ENCODE measurements at regions not wholly inside any gene's neighbourhood (a gene's known extent, or its start where the extent isn't known, plus 50 kb on each side); places are given as distances from the start of the nearest gene placed in this dataset.
A peak's percentile ranks its signal among the peaks of the same experiment; 100 is the strongest.

- no peak for DNase-seq
- Mint-ChIP-seq H3K27me3 (no peaks in the 10 kb centered on the region), H3K27ac (no peak overlapping the region), H3K4me3 (no peak overlapping the region), H3K9me3 (no peaks in the 10 kb centered on the region), H3K4me1 (no peaks in the 10 kb centered on the region)
- ATAC-seq, result no peak
Observed at GRCh38 chr13:59182241-59182640, 981.5 kb downstream of the DIAPH3 start.

DNA sequence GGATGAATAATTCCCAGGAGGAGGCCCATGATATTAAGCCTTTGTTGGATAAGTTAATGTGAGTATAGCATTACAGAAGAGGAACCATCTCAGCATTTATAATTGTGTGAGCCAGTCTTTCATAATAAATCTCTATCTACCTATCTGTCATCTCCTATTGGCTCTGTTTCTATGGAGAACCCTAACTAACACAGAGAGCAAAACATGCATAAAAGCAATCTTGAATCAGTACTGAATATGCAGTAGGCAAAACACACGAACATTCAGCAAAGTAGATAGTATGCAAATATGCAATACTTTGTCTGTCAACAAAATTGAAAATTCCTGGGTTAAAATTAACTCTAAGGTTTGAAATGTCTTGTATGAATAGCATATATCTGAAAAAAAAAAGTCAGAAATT, 966.3 kb downstream of the DIAPH3 start:
- no peak for DNase-seq
- Mint-ChIP-seq H3K9me3 (no peaks in the 10 kb centered on the region), H3K27ac (no peak overlapping the region)

DNA sequence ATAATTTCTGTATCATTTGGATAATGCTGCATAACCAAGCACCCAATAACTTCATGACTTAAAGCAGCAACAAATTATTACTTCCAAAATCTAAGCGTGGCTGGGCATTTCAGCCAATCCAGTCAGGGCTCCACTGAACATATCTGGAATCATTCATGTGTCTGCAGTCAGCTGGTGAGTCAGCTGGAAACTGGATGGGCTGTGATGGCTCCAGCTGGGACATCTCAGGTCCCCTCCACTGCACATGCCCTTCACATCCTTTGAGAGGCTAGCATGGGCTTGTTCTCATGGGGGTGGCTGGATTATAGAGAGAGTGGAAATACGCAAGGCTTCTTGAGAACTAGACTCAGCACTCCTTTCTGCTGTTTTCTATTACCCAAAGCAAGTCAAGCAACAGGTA, 961.9 kb downstream of the DIAPH3 start:
- Mint-ChIP-seq H3K27ac (no peak overlapping the region), H3K4me3 (no peak overlapping the region), H3K9me3 (peaks cover 0 to 10% of the 10 kb centered on the region in 2 donors), H3K27me3 (no peaks in the 10 kb centered on the region), H3K4me1 (no peaks in the 10 kb centered on the region)
- ATAC-seq, result no peak
- DNase-seq, result no peak

More for the DNA sequence above, 966.3 kb downstream of the DIAPH3 start:
- H3K4me1 Mint-ChIP-seq, result no peaks in the 10 kb centered on the region
- no peak overlapping the region for H3K4me3 Mint-ChIP-seq
- no peak for ATAC-seq
- H3K27me3 Mint-ChIP-seq, result no peaks in the 10 kb centered on the region

- no peak overlapping the region for H3K4me3 Mint-ChIP-seq
- no peaks in the 10 kb centered on the region for H3K4me1 Mint-ChIP-seq
- DNase-seq, result no peak
- H3K27ac Mint-ChIP-seq, result no peak overlapping the region
- no peaks in the 10 kb centered on the region for H3K27me3 Mint-ChIP-seq
- peaks cover 0 to 10% of the 10 kb centered on the region in 2 donors for H3K9me3 Mint-ChIP-seq
- ATAC-seq, result no peak
Observed at GRCh38 chr13:59203855-59204254, 959.9 kb downstream of the DIAPH3 start.

- Mint-ChIP-seq H3K4me1 (no peaks in the 10 kb centered on the region), H3K27me3 (no peaks in the 10 kb centered on the region)
- DNase-seq, result no peak
Observed at GRCh38 chr13:59205501-59205900, 958.2 kb downstream of the DIAPH3 start.

GRCh38 chr13:59208405-59209195, 955.1 kb downstream of the DIAPH3 start:
- Mint-ChIP-seq H3K9me3 (peaks cover 0 to 3% of the 10 kb centered on the region in 2 donors), H3K4me3 (no peak overlapping the region), H3K27ac (no peak overlapping the region), H3K4me1 (no peaks in the 10 kb centered on the region), H3K27me3 (no peaks in the 10 kb centered on the region)
- DNase-seq, result no peak
- ATAC-seq, result no peak

More at GRCh38 chr13:59205501-59205900, 958.2 kb downstream of the DIAPH3 start:
- H3K27ac Mint-ChIP-seq, result no peak overlapping the region
- no peak overlapping the region for H3K4me3 Mint-ChIP-seq
- ATAC-seq, result no peak
- H3K9me3 Mint-ChIP-seq, result peaks cover 0 to 10% of the 10 kb centered on the region in 2 donors

DNA sequence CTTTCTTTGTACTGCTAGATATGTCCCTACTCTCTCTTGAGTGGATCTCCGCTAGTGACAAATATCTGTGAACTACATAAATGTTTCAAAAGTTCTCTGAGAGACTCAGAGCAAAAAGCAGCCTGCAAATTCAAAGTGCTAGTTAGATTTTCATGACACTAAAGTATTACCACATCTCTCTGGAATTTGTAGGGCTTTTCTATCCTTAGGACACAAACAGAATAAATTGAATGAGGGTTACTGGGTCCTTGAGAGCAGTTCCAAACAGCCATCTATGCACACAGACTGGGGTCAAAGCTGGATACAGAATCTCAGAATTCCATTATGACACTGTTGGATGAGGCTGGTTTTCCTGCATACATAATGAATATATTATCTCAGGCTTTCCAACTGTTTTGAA, 953.2 kb downstream of the DIAPH3 start:
- DNase-seq, result no peak
- H3K27ac Mint-ChIP-seq, result peak overlapping the region in 1 of 2 donors; percentile 20
- H3K4me1 Mint-ChIP-seq, result no peaks in the 10 kb centered on the region

GRCh38 chr13:59211606-59212005, 952.1 kb downstream of the DIAPH3 start:
- no peak for DNase-seq
- Mint-ChIP-seq H3K9me3 (no peaks in the 10 kb centered on the region), H3K4me3 (no peak overlapping the region), H3K27ac (no peak overlapping the region), H3K4me1 (no peaks in the 10 kb centered on the region), H3K27me3 (no peaks in the 10 kb centered on the region)
- no peak for ATAC-seq

More for the DNA sequence above, 953.2 kb downstream of the DIAPH3 start:
- Mint-ChIP-seq H3K27me3 (no peaks in the 10 kb centered on the region), H3K4me3 (no peak overlapping the region), H3K9me3 (no peaks in the 10 kb centered on the region)
- no peak for ATAC-seq

- Mint-ChIP-seq H3K27me3 (peaks cover 17% of the 10 kb centered on the region), H3K4me3 (no peak overlapping the region)
- ATAC-seq, result no peak
Observed at GRCh38 chr13:59229401-59229800, 934.3 kb downstream of the DIAPH3 start.

DNA sequence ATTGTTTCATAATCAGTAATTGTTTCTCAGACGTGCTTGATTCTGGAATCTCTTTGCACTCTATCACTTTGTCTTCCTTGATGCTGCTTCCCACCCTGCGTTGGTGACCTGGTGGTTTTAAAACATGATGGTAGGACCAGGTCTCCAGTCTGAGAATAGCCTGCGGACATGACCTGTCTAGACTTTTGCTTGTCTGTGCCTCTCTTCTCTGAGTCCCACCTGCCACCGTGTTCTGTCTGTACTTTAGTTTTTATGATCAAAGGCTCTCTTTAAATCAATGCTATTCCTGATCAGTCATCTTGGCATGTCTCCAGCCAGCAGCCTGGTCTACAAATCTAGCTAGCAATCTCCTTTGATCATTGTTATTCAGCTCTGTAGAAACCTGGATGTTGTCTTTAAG, 933.9 kb downstream of the DIAPH3 start:
- H3K9me3 Mint-ChIP-seq, result no peaks in the 10 kb centered on the region
- H3K27ac Mint-ChIP-seq, result no peak overlapping the region
- DNase-seq (no peak), ATAC-seq (no peak)
- H3K4me1 Mint-ChIP-seq, result no peaks in the 10 kb centered on the region
- peaks cover 17% of the 10 kb centered on the region for H3K27me3 Mint-ChIP-seq
- no peak overlapping the region for H3K4me3 Mint-ChIP-seq

More at GRCh38 chr13:59229401-59229800, 934.3 kb downstream of the DIAPH3 start:
- Mint-ChIP-seq H3K27ac (no peak overlapping the region), H3K4me1 (no peaks in the 10 kb centered on the region), H3K9me3 (no peaks in the 10 kb centered on the region)
- no peak for DNase-seq

DNA sequence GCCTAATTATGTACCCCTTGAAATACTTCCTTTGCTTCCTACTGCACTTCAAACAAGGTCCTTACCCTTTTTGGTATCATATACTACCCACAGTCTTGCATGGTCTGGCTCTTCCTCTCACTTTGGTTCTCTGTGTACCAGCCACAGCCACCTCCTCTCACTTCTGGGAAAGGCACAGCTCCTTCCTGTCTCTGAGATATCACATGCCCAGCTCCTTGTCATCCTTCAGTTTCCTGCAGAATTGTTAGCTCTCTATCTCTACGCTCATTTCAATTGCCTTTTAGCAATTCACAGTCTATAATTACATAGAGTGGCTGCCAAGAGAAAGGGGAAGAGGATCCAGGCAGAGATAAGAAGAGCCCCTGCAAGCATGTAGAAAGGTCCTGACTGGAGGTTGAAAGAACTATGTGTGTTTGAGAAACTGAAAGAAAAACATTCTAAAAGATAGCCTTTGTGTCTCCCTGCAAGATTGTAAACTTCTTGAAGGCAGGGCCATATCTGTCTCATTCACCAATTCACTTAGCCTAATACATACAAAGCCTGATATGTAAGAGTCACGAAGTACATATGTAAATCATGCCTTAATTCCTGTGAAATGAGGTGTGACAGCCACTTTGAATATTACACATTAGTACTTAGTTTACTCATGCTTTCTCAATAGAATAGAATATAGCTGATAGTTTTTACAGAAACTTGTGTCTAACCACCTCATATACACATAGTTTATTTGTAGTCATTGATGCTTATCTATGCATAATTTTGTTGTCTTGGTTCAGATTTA, 933.1 kb downstream of the DIAPH3 start:
- no peak overlapping the region for H3K27ac Mint-ChIP-seq
- no peak overlapping the region for H3K4me3 Mint-ChIP-seq
- no peaks in the 10 kb centered on the region for H3K4me1 Mint-ChIP-seq
- no peaks in the 10 kb centered on the region for H3K9me3 Mint-ChIP-seq
- ATAC-seq (peak; percentile 35), DNase-seq (no peak)
- peaks cover 17% of the 10 kb centered on the region for H3K27me3 Mint-ChIP-seq

DNA sequence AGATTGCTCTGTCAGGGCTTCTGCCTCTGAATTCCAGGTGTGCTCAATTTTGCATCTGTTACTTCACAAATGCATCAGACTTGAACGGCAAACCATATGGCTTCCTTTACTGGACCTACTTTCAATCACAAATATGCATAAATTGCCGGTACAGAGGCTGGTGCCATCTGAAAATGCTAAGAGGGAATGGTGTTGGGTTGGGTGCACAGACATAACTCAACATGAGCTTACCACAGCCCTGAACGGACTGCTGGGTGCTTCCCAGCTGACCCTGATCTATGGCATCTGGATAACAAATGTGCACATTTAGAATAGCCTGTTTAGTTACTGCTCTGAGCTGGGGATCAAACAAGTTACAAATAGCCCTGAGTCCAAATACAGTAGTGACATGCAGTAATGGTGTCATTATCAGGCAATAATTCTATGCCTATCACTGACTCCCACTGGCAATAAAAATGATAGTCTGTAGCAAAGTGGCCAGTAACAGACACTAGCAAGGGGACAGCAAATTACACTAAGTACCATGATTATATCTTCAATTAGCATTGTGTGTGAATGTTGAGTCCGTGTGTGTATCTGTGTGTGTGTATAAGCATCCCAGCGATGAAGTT, 927.3 kb downstream of the DIAPH3 start:
- Mint-ChIP-seq H3K9me3 (no peaks in the 10 kb centered on the region), H3K4me3 (no peak overlapping the region), H3K4me1 (no peaks in the 10 kb centered on the region), H3K27me3 (peaks cover 8% of the 10 kb centered on the region), H3K27ac (no peak overlapping the region)
- ATAC-seq, result no peak
- no peak for DNase-seq

DNA sequence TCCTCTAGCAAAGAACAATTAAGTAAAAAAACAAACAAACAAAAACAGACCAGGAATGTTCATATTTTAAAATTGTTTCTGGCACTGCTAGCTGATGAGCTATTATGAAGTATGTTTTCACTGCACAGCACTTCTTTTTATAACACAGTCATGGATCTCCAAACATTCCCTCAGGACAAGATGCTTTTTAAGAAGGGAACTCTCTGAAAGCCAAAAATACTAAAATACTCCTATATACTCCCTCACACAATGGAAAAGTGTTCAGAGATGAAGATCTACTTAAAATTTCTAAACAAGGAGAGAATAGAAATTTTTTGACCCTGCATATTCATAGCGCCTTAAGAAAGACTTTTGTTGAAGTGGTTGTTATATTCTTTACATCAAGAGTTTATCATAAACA, 926.8 kb downstream of the DIAPH3 start:
- DNase-seq (no peak), ATAC-seq (no peak)
- Mint-ChIP-seq H3K4me1 (no peaks in the 10 kb centered on the region), H3K27ac (no peak overlapping the region), H3K4me3 (no peak overlapping the region), H3K9me3 (no peaks in the 10 kb centered on the region), H3K27me3 (peaks cover 8% of the 10 kb centered on the region)

DNA sequence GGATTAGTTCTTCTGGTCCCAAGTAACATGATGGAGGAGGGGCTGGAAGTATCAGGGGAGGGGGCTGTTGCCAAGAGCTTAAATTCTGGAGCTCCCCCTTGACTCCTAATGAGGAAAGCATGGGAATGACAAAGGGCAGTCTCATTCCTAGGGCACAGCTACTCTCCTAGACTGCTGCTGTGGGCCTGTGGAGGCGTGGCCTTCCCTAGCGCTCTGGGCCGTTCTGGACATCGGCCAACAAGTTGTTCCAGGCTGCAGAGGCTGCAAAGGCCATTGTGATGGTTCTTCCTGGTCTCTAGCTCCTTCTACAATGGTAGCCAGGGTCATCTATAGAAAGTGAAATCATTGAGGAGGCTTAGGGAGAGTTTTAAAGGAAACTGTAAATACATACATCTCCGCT, 916.6 kb downstream of the DIAPH3 start:
- Mint-ChIP-seq H3K4me1 (no peaks in the 10 kb centered on the region), H3K27me3 (no peaks in the 10 kb centered on the region), H3K9me3 (no peaks in the 10 kb centered on the region), H3K27ac (no peak overlapping the region), H3K4me3 (no peak overlapping the region)
- DNase-seq (no peak), ATAC-seq (no peak)

- ATAC-seq (no peak), DNase-seq (no peak)
- Mint-ChIP-seq H3K4me3 (no peak overlapping the region), H3K4me1 (no peaks in the 10 kb centered on the region), H3K27me3 (no peaks in the 10 kb centered on the region), H3K9me3 (no peaks in the 10 kb centered on the region), H3K27ac (no peak overlapping the region)
Observed at GRCh38 chr13:59250336-59251189, 913.2 kb downstream of the DIAPH3 start.
